ENCODE measurements at regions not wholly inside any gene's neighbourhood (a gene's known extent, or its start where the extent isn't known, plus 50 kb on each side); places are given as distances from the start of the nearest gene placed in this dataset.

GRCh38 chr7:69049326-69049725, 548.9 kb upstream of the AUTS2 start:
- TF ChIP-seq CTCF (conservative IDR thresholded peaks at IDR 0.05; ENCODE audit: low read depth, low read length): no peak
- TF ChIP-seq EZH2 (IDR thresholded peaks at IDR 0.05; ENCODE audit: borderline replicate concordance, low read depth, low read length, poor library complexity, severe bottlenecking): no peak

Data from A673 (cell line).